ENCODE measurements at regions not wholly inside any gene's neighbourhood (a gene's known extent, or its start where the extent isn't known, plus 50 kb on each side); places are given as distances from the start of the nearest gene placed in this dataset.

GRCh38 chr12:90653040-90653439 lies 301.9 kb downstream of the CCER1 start:
- TF ChIP-seq, protein P1, sequence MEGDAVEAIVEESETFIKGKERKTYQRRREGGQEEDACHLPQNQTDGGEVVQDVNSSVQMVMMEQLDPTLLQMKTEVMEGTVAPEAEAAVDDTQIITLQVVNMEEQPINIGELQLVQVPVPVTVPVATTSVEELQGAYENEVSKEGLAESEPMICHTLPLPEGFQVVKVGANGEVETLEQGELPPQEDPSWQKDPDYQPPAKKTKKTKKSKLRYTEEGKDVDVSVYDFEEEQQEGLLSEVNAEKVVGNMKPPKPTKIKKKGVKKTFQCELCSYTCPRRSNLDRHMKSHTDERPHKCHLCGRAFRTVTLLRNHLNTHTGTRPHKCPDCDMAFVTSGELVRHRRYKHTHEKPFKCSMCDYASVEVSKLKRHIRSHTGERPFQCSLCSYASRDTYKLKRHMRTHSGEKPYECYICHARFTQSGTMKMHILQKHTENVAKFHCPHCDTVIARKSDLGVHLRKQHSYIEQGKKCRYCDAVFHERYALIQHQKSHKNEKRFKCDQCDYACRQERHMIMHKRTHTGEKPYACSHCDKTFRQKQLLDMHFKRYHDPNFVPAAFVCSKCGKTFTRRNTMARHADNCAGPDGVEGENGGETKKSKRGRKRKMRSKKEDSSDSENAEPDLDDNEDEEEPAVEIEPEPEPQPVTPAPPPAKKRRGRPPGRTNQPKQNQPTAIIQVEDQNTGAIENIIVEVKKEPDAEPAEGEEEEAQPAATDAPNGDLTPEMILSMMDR (conservative IDR thresholded peaks at IDR 0.05 in 1 of 2, IDR thresholded peaks at IDR 0.05 in 1 of 2; ENCODE audit: low read depth in 1 of 2, low read length in 2 of 2), result no peak
- no peak for TF ChIP-seq EZH2 (IDR thresholded peaks at IDR 0.05; ENCODE audit: low read length, missing control alignments)
